Lung (tissue), 11 donors: ENCODE measurements at regions not wholly inside any gene's neighbourhood (a gene's known extent, or its start where the extent isn't known, plus 50 kb on each side); places are given as distances from the start of the nearest gene placed in this dataset.

Experiments used
- ATAC-seq: fragments of 200-7000 bp; cut with Tn5 transposase; one replicate; pipeline ENCODE4 v1.9.1; 2020; ENCODE audit warnings: moderate number of reproducible peaks; ENCODE audit not compliant: insufficient read depth, low FRiP score
- DNase-seq, 3 donors: peaks; one replicate each; pipeline ENCODE4 v3.0.0-alpha.2; 2013 to 2017
- H3K27ac ChIP-seq, 2 donors: one replicate each; pipeline ENCODE4 v1.5.1; 2013; ENCODE audit warnings: mild to moderate bottlenecking in 2 of 2, moderate library complexity in 2 of 2, control low read depth in 1 of 2, inconsistent platforms in 1 of 2, low read depth in 1 of 2, low read length in 1 of 2
- H3K27me3 ChIP-seq, 3 donors: one replicate each; pipeline ENCODE4 v1.5.1; 2013; ENCODE audit warnings: low read length in 2 of 3; ENCODE audit not compliant: control insufficient read depth in 3 of 3, insufficient read depth in 3 of 3
- H3K36me3 ChIP-seq, 4 donors: one replicate each; pipeline ENCODE4 v1.5.1; 2013; ENCODE audit warnings: low read length in 4 of 4, mild to moderate bottlenecking in 1 of 4, moderate library complexity in 1 of 4; ENCODE audit not compliant: control insufficient read depth in 4 of 4, insufficient read depth in 4 of 4
- H3K4me1 ChIP-seq, 5 donors: one replicate each; pipeline ENCODE4 v1.5.1; 2013; ENCODE audit warnings: low read length in 5 of 5, mild to moderate bottlenecking in 2 of 5, moderate library complexity in 1 of 5; ENCODE audit not compliant: control insufficient read depth in 5 of 5, insufficient read depth in 5 of 5
- H3K4me3 ChIP-seq: one replicate; pipeline ENCODE4 v1.5.1; 2013; ENCODE audit warnings: mild to moderate bottlenecking, control low read depth, moderate library complexity
- H3K9ac ChIP-seq, 2 donors: one replicate each; pipeline ENCODE4 v1.5.1; 2013; ENCODE audit warnings: low read length in 2 of 2, control low read depth in 1 of 2; ENCODE audit not compliant: insufficient read depth in 1 of 2
- H3K9me3 ChIP-seq, 4 donors: one replicate each; pipeline ENCODE4 v1.5.1; 2013; ENCODE audit warnings: low read length in 3 of 4, mild to moderate bottlenecking in 1 of 4, moderate library complexity in 1 of 4; ENCODE audit not compliant: control insufficient read depth in 4 of 4, insufficient read depth in 3 of 4
- WGBS, 2 donors: extraction: QIAGEN DNeasy Blood & Tissue Kit; methylation state at CpG; one replicate each; pipeline ENCODE4 v1.1.7; 2013; 5-methylcytosine and 5-hydroxymethylcytosine counted together
- TF ChIP-seq, protein P1 (sequence below): IDR thresholded peaks from 2 replicates; pipeline ENCODE4 v1.5.1; 2012; ENCODE audit warnings: mild to moderate bottlenecking; ENCODE audit errors: control extremely low read depth, extremely low read depth
- donor health status: control.
- donor health status: control.
- donor health status: Bipolar disorder and iron deficiency.
- donor health status: healthy.
- donor health status: DM: yes; HTN: yes; CAD: no.

DNA sequence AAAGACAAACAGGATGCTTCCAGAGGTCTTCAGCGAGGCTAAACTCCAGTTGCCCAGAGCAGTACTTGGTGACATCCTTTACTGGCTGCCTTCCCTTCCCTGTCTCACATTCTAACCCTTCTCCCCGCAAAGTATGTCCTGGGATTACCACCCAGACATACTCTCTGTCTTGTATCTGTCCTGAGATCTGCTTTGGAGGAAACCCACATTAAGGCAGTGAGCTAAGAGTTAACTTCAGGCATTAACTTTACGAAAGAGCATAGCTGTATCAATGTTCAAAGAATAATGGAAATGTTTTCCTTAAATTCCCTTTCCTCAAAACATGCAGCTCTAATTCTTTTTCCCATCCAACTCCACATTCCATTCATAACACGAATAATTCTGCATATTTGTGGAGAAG, 385.2 kb downstream of the NPIPA8 start:
- 48 to 71% methylated on average over 4 of the region's 4 CpGs for WGBS, 2 donors
- no peak for ATAC-seq
- H3K4me3 ChIP-seq = no peak overlapping the region
- no peaks in the 10 kb centered on the region for H3K4me1 ChIP-seq
- DNase-seq = no peak
- TF ChIP-seq, protein P1, sequence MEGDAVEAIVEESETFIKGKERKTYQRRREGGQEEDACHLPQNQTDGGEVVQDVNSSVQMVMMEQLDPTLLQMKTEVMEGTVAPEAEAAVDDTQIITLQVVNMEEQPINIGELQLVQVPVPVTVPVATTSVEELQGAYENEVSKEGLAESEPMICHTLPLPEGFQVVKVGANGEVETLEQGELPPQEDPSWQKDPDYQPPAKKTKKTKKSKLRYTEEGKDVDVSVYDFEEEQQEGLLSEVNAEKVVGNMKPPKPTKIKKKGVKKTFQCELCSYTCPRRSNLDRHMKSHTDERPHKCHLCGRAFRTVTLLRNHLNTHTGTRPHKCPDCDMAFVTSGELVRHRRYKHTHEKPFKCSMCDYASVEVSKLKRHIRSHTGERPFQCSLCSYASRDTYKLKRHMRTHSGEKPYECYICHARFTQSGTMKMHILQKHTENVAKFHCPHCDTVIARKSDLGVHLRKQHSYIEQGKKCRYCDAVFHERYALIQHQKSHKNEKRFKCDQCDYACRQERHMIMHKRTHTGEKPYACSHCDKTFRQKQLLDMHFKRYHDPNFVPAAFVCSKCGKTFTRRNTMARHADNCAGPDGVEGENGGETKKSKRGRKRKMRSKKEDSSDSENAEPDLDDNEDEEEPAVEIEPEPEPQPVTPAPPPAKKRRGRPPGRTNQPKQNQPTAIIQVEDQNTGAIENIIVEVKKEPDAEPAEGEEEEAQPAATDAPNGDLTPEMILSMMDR = no peak
- no peaks in the 10 kb centered on the region for H3K9me3 ChIP-seq
- no peaks in the 10 kb centered on the region for H3K27me3 ChIP-seq
- H3K9ac ChIP-seq = no peak overlapping the region
- no peak overlapping the region for H3K27ac ChIP-seq
- H3K36me3 ChIP-seq = no peaks in the 10 kb centered on the region

DNA sequence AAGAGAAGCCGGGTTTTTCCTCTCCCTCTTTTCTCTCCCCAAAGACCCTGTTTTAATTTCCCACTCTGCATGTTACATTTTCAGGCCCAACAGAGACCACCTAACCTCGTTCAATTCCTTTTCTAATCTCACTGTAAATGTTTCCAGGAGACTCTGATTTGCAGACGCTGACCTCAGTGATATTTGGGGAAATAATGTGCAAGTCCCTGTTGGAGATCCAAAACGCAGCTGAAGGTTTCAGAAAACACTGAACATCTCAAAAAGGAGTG, 386.6 kb downstream of the NPIPA8 start:
- DNase-seq (no peak), ATAC-seq (no peak)
- H3K4me1 ChIP-seq = no peaks in the 10 kb centered on the region
- no peak overlapping the region for H3K4me3 ChIP-seq
- 15 to 18% methylated on average over 4 of the region's 4 CpGs for WGBS, 2 donors
- H3K27me3 ChIP-seq = no peaks in the 10 kb centered on the region
- no peak overlapping the region for H3K27ac ChIP-seq
- no peak overlapping the region for H3K9ac ChIP-seq
- TF ChIP-seq, protein P1 = no peak
- no peaks in the 10 kb centered on the region for H3K9me3 ChIP-seq
- H3K36me3 ChIP-seq = no peaks in the 10 kb centered on the region

DNA sequence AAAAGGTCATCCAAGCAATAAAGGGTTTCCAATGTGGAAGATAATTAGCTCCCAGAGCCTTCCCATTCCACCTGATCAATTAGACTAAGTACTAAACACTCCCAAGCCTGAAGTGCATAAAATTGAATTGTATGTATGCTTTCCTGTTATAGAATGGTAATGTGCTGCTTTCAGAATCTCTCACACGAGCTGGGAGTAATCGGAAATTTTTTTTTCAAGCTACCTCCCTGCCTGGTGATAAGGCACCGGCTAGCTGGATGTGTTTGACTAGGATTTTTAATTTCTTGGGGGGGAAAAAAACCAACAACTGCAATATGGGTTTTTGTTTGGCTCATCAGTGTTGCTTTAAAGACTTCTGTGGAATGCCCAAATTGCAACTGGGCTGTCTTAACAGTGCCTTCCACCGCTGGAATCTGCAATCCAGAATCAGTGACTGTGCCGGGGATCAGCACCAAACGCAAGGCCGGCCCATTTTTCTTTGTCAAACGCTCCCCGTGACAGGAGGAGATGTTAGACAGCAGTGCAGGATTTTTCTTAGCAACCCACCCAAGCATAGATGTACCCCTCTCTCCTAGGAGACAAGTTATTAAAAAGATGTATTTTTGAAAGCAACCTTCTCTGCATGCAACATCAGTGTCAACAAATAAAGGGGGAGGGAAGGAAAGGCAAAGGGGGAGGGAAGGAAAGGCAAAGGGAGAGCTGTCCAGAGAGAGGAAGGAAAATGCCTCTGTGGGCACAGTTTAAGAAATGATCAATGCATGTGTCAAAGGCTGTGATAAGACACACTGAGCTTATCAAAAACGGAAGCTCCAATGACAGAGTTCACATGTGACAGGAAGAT, 387.2 kb downstream of the NPIPA8 start:
- Histone ChIP-seq H3K36me3 (no peaks in the 10 kb centered on the region), H3K4me1 (no peaks in the 10 kb centered on the region), H3K27me3 (no peaks in the 10 kb centered on the region), H3K27ac (no peak overlapping the region), H3K9ac (no peak overlapping the region), H3K4me3 (no peak overlapping the region), H3K9me3 (no peaks in the 10 kb centered on the region)
- WGBS, 2 donors = 15 to 18% methylated on average over 10 of the region's 10 CpGs
- TF ChIP-seq, protein P1 = no peak
- ATAC-seq = no peak
- no peak for DNase-seq

DNA sequence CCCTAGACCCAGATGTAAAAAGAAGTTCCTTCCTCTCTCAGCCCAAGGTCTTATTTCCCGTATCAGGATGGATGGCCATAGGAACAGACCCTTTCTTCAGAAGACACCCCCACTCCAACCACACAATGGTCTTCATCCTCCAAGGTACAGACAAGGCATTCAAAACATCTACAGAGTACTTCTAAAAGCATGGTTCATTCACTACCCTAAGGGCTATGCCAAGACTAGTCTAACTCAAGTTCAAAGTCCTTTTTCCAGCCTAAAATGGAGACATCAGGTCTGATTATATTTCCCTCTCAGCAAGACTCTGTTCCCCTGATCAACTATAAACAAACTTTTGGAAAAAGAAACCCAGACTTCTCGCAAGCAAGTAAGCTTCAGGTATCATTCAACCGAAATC, 388.9 kb downstream of the NPIPA8 start:
- Histone ChIP-seq H3K27ac (no peak overlapping the region), H3K36me3 (no peaks in the 10 kb centered on the region), H3K27me3 (no peaks in the 10 kb centered on the region), H3K4me3 (no peak overlapping the region), H3K9me3 (no peaks in the 10 kb centered on the region), H3K4me1 (no peaks in the 10 kb centered on the region), H3K9ac (no peak overlapping the region)
- WGBS, 2 donors = 89 to 97% methylated on average over 3 of the region's 3 CpGs
- DNase-seq = no peak
- ATAC-seq = no peak
- TF ChIP-seq, protein P1 = no peak
